ENCODE measurements at regions not wholly inside any gene's neighbourhood (a gene's known extent, or its start where the extent isn't known, plus 50 kb on each side); places are given as distances from the start of the nearest gene placed in this dataset.
A peak's percentile ranks its signal among the peaks of the same experiment; 100 is the strongest.

GRCh38 chr17:53932386-53932785 lies 109.7 kb downstream of the KIF2B start:
- in situ Hi-C loops (cut with HindIII; ENCODE audit: extremely low pct_ligation_motif_present, low pct_unique_long_range_greater_than_20kb), result loop anchor here (25.0 kb wide), 1 partner anchor 955 kb away; no protein-coding TSS in a partner anchor
- no peak overlapping the region for H3K9ac ChIP-seq (ENCODE audit: insufficient read depth, low read depth, low read length)
- no peak for TF ChIP-seq MAZ (IDR thresholded peaks at IDR 0.05; ENCODE audit: borderline replicate concordance, low read depth, low read length)
- no peak for TF ChIP-seq MAZ (CRISPR knock-in tag; IDR thresholded peaks at IDR 0.05; ENCODE audit: low read depth)
- TF ChIP-seq SOX13 (IDR thresholded peaks at IDR 0.05), result no peak
- TF ChIP-seq SOX13 (CRISPR knock-in tag; conservative IDR thresholded peaks at IDR 0.05 in 1 of 2, IDR thresholded peaks at IDR 0.05 in 1 of 2), result no peak
- no peak for TF ChIP-seq ZFP91 (CRISPR knock-in tag; IDR thresholded peaks at IDR 0.05; ENCODE audit: borderline replicate concordance)
- TF ChIP-seq ATF3 (CRISPR knock-in tag; IDR thresholded peaks at IDR 0.05), result no peak
- no peak for TF ChIP-seq RBFOX2 (IDR thresholded peaks at IDR 0.05; ENCODE audit: low read depth, low read length)
- no peak for TF ChIP-seq DNMT3B (CRISPR knock-in tag; conservative IDR thresholded peaks at IDR 0.05)
- TF ChIP-seq ARHGAP35 (CRISPR knock-in tag; IDR thresholded peaks at IDR 0.05; ENCODE audit: borderline replicate concordance), result no peak
- TF ChIP-seq AKAP8 (CRISPR knock-in tag; IDR thresholded peaks at IDR 0.05), result no peak
- no peak for TF ChIP-seq ZNF160 (CRISPR knock-in tag; IDR thresholded peaks at IDR 0.05)
- TF ChIP-seq ZNF652 (CRISPR knock-in tag; IDR thresholded peaks at IDR 0.05; ENCODE audit: borderline replicate concordance, low read depth), result no peak
- no peak for TF ChIP-seq ZNF782 (CRISPR knock-in tag; IDR thresholded peaks at IDR 0.05; ENCODE audit: borderline replicate concordance)
- TF ChIP-seq PBX2 (CRISPR knock-in tag; IDR thresholded peaks at IDR 0.05), result no peak
- TF ChIP-seq THYN1 (CRISPR knock-in tag; IDR thresholded peaks at IDR 0.05; ENCODE audit: borderline replicate concordance, low read depth), result no peak
- TF ChIP-seq IKZF5 (CRISPR knock-in tag; IDR thresholded peaks at IDR 0.05), result no peak
- no peak for TF ChIP-seq NFRKB (IDR thresholded peaks at IDR 0.05)
- TF ChIP-seq FOSL1 (CRISPR knock-in tag; IDR thresholded peaks at IDR 0.05; ENCODE audit: borderline replicate concordance), result no peak
- H4K20me1 ChIP-seq (ENCODE audit: insufficient read depth, low read length), result no peaks in the 10 kb centered on the region
- POLR2A ChIA-PET, result no interaction called here
- intact Hi-C loops (cut with micrococcal nuclease; ENCODE audit: unreplicated experiment), result no loop called here
- WGBS (ENCODE audit: low lambda C conversion rate), result 6% methylated on average over 2 of the region's 2 CpGs
- H3K4me1 ChIP-seq (ENCODE audit: insufficient read depth, low read length), result peaks cover 11% of the 10 kb centered on the region; the same call in 1 of the 2 replicates
- no peak overlapping the region for H3K4me2 ChIP-seq (ENCODE audit: low read depth, low read length)
- H3K27me3 ChIP-seq (ENCODE audit: control insufficient read depth in 1 of 2, insufficient read depth in 2 of 2, low read length in 2 of 2), result no peaks in the 10 kb centered on the region
- H3K4me3 ChIP-seq (replicated peaks in 1 of 3; ENCODE audit: insufficient read depth in 1 of 3, low read depth in 2 of 3, low read length in 3 of 3), result no peak overlapping the region
- ATAC-seq (peak; percentile 36; the same call in 2 of the 3 replicates), DNase-seq (ENCODE audit: low spot score) (no peak), FAIRE-seq (no peak)
- CTCF ChIA-PET (ENCODE audit: low intra/inter-chr PET ratio, low total read pairs), result no interaction called here
- no peak overlapping the region for H3K27ac ChIP-seq (ENCODE audit: extremely low read length, insufficient read depth, low read length)
- no TSS peak for BruUV-seq (replicated peaks)
- no peaks in the 10 kb centered on the region for H3K36me3 ChIP-seq (replicated peaks in 1 of 2; ENCODE audit: control insufficient read depth in 1 of 2, insufficient read depth in 2 of 2, low read length in 2 of 2)
- no peaks in the 10 kb centered on the region for H3K79me2 ChIP-seq (ENCODE audit: insufficient read depth, low read length)
- no peaks in the 10 kb centered on the region for H3K9me3 ChIP-seq (ENCODE audit: low read length)
- no peak overlapping the region for H2AFZ ChIP-seq (ENCODE audit: low read length)
